ENCODE measurements at regions not wholly inside any gene's neighbourhood (a gene's known extent, or its start where the extent isn't known, plus 50 kb on each side); places are given as distances from the start of the nearest gene placed in this dataset.

DNA sequence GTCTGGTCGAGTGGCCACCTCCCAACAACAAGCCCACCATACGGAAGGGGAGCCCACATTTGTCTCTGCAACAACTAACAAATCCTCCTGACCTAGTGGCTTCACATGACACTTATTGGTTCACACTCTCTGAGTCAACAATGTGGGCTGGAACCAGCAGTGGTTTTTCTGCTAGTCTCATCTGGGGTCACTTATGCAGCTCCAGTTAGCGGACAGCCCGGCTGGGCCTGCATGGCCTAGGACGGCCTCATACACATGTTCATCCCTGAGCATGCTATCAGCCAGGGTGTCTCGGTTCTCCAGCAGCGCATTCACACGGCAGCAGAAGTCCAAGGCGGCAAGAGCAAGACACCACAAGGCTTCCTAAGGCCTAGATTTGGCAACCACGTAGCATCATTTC lies 281.7 kb downstream of the XXYLT1 start:
- no peaks in the 10 kb centered on the region for H3K27me3 ChIP-seq
- intact Hi-C loops (cut with DNase I; ENCODE audit: low total_unique reads) = no loop called here
- H3K36me3 ChIP-seq = no peaks in the 10 kb centered on the region
- TF ChIP-seq, protein P1, sequence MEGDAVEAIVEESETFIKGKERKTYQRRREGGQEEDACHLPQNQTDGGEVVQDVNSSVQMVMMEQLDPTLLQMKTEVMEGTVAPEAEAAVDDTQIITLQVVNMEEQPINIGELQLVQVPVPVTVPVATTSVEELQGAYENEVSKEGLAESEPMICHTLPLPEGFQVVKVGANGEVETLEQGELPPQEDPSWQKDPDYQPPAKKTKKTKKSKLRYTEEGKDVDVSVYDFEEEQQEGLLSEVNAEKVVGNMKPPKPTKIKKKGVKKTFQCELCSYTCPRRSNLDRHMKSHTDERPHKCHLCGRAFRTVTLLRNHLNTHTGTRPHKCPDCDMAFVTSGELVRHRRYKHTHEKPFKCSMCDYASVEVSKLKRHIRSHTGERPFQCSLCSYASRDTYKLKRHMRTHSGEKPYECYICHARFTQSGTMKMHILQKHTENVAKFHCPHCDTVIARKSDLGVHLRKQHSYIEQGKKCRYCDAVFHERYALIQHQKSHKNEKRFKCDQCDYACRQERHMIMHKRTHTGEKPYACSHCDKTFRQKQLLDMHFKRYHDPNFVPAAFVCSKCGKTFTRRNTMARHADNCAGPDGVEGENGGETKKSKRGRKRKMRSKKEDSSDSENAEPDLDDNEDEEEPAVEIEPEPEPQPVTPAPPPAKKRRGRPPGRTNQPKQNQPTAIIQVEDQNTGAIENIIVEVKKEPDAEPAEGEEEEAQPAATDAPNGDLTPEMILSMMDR (IDR thresholded peaks at IDR 0.05 in 4 of 5, conservative IDR thresholded peaks at IDR 0.05 in 1 of 5) = no peak
- TF ChIP-seq POLR2A (IDR thresholded peaks at IDR 0.05) = no peak
- DNase-seq (no peak), ATAC-seq (no peak)
- H3K27ac ChIP-seq = no peak overlapping the region
- H3K4me1 ChIP-seq = peaks cover 0 to 6% of the 10 kb centered on the region in 2 donors
- H3K9me3 ChIP-seq = no peaks in the 10 kb centered on the region
- H3K4me3 ChIP-seq = no peak overlapping the region
- in situ Hi-C loops (cut with MboI; ENCODE audit: low sequenced_read_pairs in 4 of 4) = no loop called here

GRCh38 chr3:194990454-194991337 lies 280.3 kb downstream of the XXYLT1 start:
- H3K9me3 ChIP-seq = no peaks in the 10 kb centered on the region
- no peaks in the 10 kb centered on the region for H3K27me3 ChIP-seq
- no peaks in the 10 kb centered on the region for H3K36me3 ChIP-seq
- H3K4me1 ChIP-seq = no peaks in the 10 kb centered on the region
- H3K4me3 ChIP-seq = no peak overlapping the region
- TF ChIP-seq, protein P1 (IDR thresholded peaks at IDR 0.05 in 4 of 5, conservative IDR thresholded peaks at IDR 0.05 in 1 of 5) = no peak
- TF ChIP-seq POLR2A (IDR thresholded peaks at IDR 0.05) = no peak
- no peak for ATAC-seq
- in situ Hi-C loops (cut with MboI; ENCODE audit: low sequenced_read_pairs in 4 of 4) (no loop called here), intact Hi-C loops (cut with DNase I; ENCODE audit: low total_unique reads) (no loop called here)
- DNase-seq = no peak
- H3K27ac ChIP-seq = no peak overlapping the region

- DNase-seq = no peak
- H3K4me1 ChIP-seq = no peaks in the 10 kb centered on the region
- in situ Hi-C loops (cut with MboI; ENCODE audit: low sequenced_read_pairs in 4 of 4) = no loop called here
- H3K27ac ChIP-seq = no peak overlapping the region
- no peaks in the 10 kb centered on the region for H3K36me3 ChIP-seq
- H3K27me3 ChIP-seq = no peaks in the 10 kb centered on the region
- intact Hi-C loops (cut with DNase I; ENCODE audit: low total_unique reads) = no loop called here
- H3K4me3 ChIP-seq = no peak overlapping the region
- H3K9me3 ChIP-seq = no peaks in the 10 kb centered on the region
- TF ChIP-seq, protein P1 (IDR thresholded peaks at IDR 0.05 in 4 of 5, conservative IDR thresholded peaks at IDR 0.05 in 1 of 5) = no peak
- TF ChIP-seq POLR2A (IDR thresholded peaks at IDR 0.05) = no peak
- ATAC-seq = no peak
These were observed 279.7 kb downstream of the XXYLT1 start for GRCh38 chr3:194991338-194991654.

DNA sequence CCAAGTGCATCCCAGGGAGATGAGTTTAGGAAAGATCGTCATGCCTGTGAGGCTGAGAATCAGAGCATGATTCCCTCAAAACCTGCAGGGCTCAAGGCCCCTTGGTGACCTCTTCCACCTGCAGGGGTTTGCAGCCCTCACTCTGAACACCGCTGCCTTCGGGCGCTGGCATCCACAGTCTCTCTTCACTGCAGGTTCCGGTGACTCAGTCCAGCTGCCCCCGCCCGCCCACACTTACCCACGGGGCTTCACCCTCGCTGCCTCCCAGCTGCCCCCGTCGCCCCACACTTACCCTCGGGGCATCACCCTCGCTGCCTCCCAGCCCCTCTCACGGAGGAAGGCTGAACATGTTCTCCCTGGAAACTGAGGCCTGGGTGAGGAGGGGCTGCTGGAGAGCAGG lies 277.1 kb downstream of the XXYLT1 start:
- in situ Hi-C loops (cut with MboI; ENCODE audit: low sequenced_read_pairs in 4 of 4) (no loop called here), intact Hi-C loops (cut with DNase I; ENCODE audit: low total_unique reads) (no loop called here)
- Histone ChIP-seq H3K4me3 (no peak overlapping the region), H3K4me1 (no peaks in the 10 kb centered on the region), H3K9me3 (no peaks in the 10 kb centered on the region), H3K27me3 (no peaks in the 10 kb centered on the region), H3K27ac (no peak overlapping the region), H3K36me3 (no peaks in the 10 kb centered on the region)
- no peak for DNase-seq
- TF ChIP-seq POLR2A (IDR thresholded peaks at IDR 0.05) = no peak
- TF ChIP-seq, protein P1 (IDR thresholded peaks at IDR 0.05 in 4 of 5, conservative IDR thresholded peaks at IDR 0.05 in 1 of 5) = no peak
- no peak for ATAC-seq

Measured in gastrocnemius medialis (tissue), 4 donors.